ENCODE measurements at regions not wholly inside any gene's neighbourhood (a gene's known extent, or its start where the extent isn't known, plus 50 kb on each side); places are given as distances from the start of the nearest gene placed in this dataset.
"Not testable (repeated sequence)": the region's sequence is repeated elsewhere in the genome, so short reads cannot be mapped to it uniquely, and the experiment has no call there.

GRCh38 chr20:51937779-51938178 lies 135.5 kb upstream of the SALL4 start:
- FAIRE-seq (no peak), DNase-seq (ENCODE audit: insufficient read length, low spot score) (no peak)
- TF ChIP-seq CTCF (IDR thresholded peaks at IDR 0.05; ENCODE audit: insufficient read depth, missing control alignments) = no peak

GRCh38 chr20:51936377-51936776 lies 134.1 kb upstream of the SALL4 start:
- TF ChIP-seq CTCF (IDR thresholded peaks at IDR 0.05; ENCODE audit: insufficient read depth, missing control alignments) = no peak
- DNase-seq (ENCODE audit: insufficient read length, low spot score) = no peak
- FAIRE-seq = no peak

GRCh38 chr20:51935003-51935358 lies 132.7 kb upstream of the SALL4 start:
- no peak for TF ChIP-seq CTCF (IDR thresholded peaks at IDR 0.05; ENCODE audit: insufficient read depth, missing control alignments)
- DNase-seq (ENCODE audit: insufficient read length, low spot score) (no peak), FAIRE-seq (no peak)

GRCh38 chr20:51934301-51935002 lies 132.1 kb upstream of the SALL4 start:
- DNase-seq (ENCODE audit: insufficient read length, low spot score) = no peak
- TF ChIP-seq CTCF (IDR thresholded peaks at IDR 0.05; ENCODE audit: insufficient read depth, missing control alignments) = no peak
- FAIRE-seq = no peak

- DNase-seq (ENCODE audit: insufficient read length, low spot score) (no peak), FAIRE-seq (no peak)
- no peak for TF ChIP-seq CTCF (IDR thresholded peaks at IDR 0.05; ENCODE audit: insufficient read depth, missing control alignments)
These were observed 129.1 kb upstream of the SALL4 start for GRCh38 chr20:51931371-51931781.

GRCh38 chr20:51930775-51931174 lies 128.5 kb upstream of the SALL4 start:
- FAIRE-seq (no peak), DNase-seq (ENCODE audit: insufficient read length, low spot score) (no peak)
- no peak for TF ChIP-seq CTCF (IDR thresholded peaks at IDR 0.05; ENCODE audit: insufficient read depth, missing control alignments)

- DNase-seq (ENCODE audit: insufficient read length, low spot score) (no peak), FAIRE-seq (no peak)
- no peak for TF ChIP-seq CTCF (IDR thresholded peaks at IDR 0.05; ENCODE audit: insufficient read depth, missing control alignments)
These were observed 126.6 kb upstream of the SALL4 start for GRCh38 chr20:51928931-51929330.

GRCh38 chr20:51927970-51928369 lies 125.6 kb upstream of the SALL4 start:
- FAIRE-seq; DNase-seq (ENCODE audit: insufficient read length, low spot score): not testable (repeated sequence)
